Urinary bladder (tissue), 3 donors: ENCODE measurements at regions not wholly inside any gene's neighbourhood (a gene's known extent, or its start where the extent isn't known, plus 50 kb on each side); places are given as distances from the start of the nearest gene placed in this dataset.

Experiments used
- DNase-seq: peaks from one replicate; pipeline ENCODE4 v3.0.0-alpha.2; 2015; ENCODE audit errors: extremely low spot score
- H3K27ac ChIP-seq: one replicate; pipeline ENCODE4 v1.5.1; 2013; ENCODE audit warnings: low read depth, mild to moderate bottlenecking, moderate library complexity
- H3K36me3 ChIP-seq: one replicate; pipeline ENCODE4 v1.6.1; 2013; ENCODE audit warnings: mild to moderate bottlenecking, moderate library complexity; ENCODE audit not compliant: insufficient read depth
- H3K4me1 ChIP-seq: one replicate; pipeline ENCODE4 v1.6.1; 2013; ENCODE audit warnings: mild to moderate bottlenecking, moderate library complexity; ENCODE audit not compliant: insufficient read depth
- H3K4me3 ChIP-seq: one replicate; pipeline ENCODE4 v1.5.1; 2013; ENCODE audit warnings: low read depth, low read length
- WGBS: extraction: QIAGEN DNeasy Blood & Tissue Kit; methylation state at CpG from one replicate; pipeline ENCODE4 v1.1.7; 2013; 5-methylcytosine and 5-hydroxymethylcytosine counted together
- donor health status: healthy with polysubstance abuse.
- donor health status: healthy.

GRCh38 chr16:76800196-76800595 lies 390.8 kb upstream of the MON1B start:
- no peak for DNase-seq
- no peaks in the 10 kb centered on the region for H3K4me1 ChIP-seq
- WGBS = 75% methylated on average over 6 of the region's 6 CpGs
- no peak overlapping the region for H3K27ac ChIP-seq
- no peaks in the 10 kb centered on the region for H3K36me3 ChIP-seq
- no peak overlapping the region for H3K4me3 ChIP-seq

GRCh38 chr16:76801357-76801756 lies 389.6 kb upstream of the MON1B start:
- no peak overlapping the region for H3K27ac ChIP-seq
- WGBS = 74% methylated on average over 4 of the region's 4 CpGs

GRCh38 chr16:76816475-76816874 lies 374.5 kb upstream of the MON1B start:
- WGBS = 56% methylated on average over 2 of the region's 2 CpGs
- no peak for DNase-seq
- Histone ChIP-seq H3K4me3 (no peak overlapping the region), H3K27ac (no peak overlapping the region), H3K4me1 (no peaks in the 10 kb centered on the region), H3K36me3 (no peaks in the 10 kb centered on the region)

More at GRCh38 chr16:76801357-76801756, 389.6 kb upstream of the MON1B start:
- Histone ChIP-seq H3K4me1 (no peaks in the 10 kb centered on the region), H3K4me3 (no peak overlapping the region), H3K36me3 (no peaks in the 10 kb centered on the region)
- no peak for DNase-seq

DNA sequence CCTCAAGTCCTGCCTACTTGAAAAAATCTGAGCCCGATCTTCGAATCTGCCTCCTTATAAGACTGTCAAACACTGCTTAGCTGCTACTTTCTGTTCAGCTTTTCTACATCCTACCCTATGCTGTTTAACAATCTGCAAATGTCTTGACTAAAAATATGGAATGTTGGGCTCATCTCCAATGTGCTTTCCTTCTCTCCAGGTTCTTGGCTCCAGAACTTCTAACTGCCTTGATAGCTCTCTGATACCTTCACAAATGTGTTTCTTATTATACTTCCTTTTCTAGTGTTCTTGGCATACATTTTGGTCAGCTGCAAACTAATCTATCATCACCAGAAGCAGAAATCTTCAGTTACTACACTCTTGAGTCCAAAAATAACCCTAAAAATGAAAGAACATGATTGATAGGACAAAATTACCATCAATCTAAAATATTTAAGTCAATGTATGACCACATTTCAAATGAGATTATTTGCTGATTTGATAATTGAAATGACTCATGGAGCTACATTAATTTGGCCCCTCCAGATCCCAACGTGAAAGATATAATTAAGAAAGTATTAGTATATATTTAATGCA lies 372.3 kb upstream of the MON1B start:
- no peak overlapping the region for H3K27ac ChIP-seq
- no peak for DNase-seq
- H3K4me3 ChIP-seq = no peak overlapping the region
- H3K36me3 ChIP-seq = no peaks in the 10 kb centered on the region
- WGBS = 58% methylated on average over 3 of the region's 3 CpGs
- H3K4me1 ChIP-seq = no peaks in the 10 kb centered on the region

DNA sequence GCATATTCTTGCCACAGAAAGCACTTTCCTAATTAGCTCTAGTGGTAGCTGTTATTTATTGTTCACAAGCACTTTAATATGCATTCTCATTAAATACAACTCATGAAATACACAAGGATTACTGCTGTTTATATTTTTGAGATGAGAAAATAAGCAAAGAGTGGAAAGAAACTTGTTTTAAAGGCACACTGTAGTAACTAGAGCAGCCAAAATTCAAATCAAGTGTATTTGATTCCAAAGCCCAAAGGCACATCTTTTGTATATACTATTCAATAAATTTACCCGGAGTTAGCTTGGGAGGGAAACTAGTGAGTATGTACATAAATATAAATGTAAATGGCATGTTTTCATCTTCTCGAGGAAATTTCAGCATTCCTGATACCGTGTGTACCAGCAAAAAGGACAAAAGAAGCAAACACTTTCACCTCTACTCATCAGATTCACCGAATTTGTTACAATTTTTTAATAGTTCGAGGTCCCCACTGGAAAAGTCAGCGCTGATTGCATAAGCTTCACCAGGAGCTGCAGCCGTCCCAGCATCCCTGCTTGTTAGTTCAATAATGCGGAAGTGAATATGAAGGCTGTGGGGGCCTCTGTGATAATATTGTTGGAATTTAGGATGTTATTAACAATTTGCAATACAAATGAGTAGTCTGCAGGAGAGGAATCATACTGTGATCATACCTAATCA lies 371.6 kb upstream of the MON1B start:
- Histone ChIP-seq H3K27ac (no peak overlapping the region), H3K36me3 (no peaks in the 10 kb centered on the region), H3K4me1 (no peaks in the 10 kb centered on the region), H3K4me3 (no peak overlapping the region)
- no peak for DNase-seq
- 72% methylated on average over 8 of the region's 8 CpGs for WGBS

DNA sequence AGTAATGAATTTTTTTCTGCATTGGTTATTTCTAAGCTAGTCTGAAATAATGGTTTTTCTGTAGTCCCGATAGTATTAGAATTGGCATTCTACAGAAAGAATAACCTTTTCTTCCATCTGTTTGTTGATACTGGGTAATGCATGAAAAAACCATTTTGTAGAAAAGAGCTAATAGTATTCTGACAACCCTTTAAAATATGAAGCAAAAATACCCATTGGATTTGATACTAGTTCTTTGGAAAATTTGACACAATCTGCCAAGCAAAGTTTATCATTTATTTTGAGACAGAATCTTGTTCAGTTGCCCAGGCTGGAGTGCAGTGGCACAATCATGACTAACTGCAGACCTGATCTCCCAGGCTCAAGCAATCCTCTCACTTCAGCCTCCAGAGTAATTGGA lies 366.8 kb upstream of the MON1B start:
- DNase-seq = no peak
- Histone ChIP-seq H3K4me3 (no peak overlapping the region), H3K4me1 (no peaks in the 10 kb centered on the region), H3K36me3 (no peaks in the 10 kb centered on the region), H3K27ac (no peak overlapping the region)
- WGBS = 83% methylated on average over 1 of the region's 1 CpG

- WGBS = 86% methylated on average over 2 of the region's 2 CpGs
- no peak overlapping the region for H3K4me3 ChIP-seq
- no peak for DNase-seq
- H3K4me1 ChIP-seq = no peaks in the 10 kb centered on the region
- H3K36me3 ChIP-seq = no peaks in the 10 kb centered on the region
- no peak overlapping the region for H3K27ac ChIP-seq
These were observed 366.2 kb upstream of the MON1B start for GRCh38 chr16:76824791-76825190.

GRCh38 chr16:76835339-76835738 lies 355.7 kb upstream of the MON1B start:
- H3K27ac ChIP-seq = no peak overlapping the region
- no peaks in the 10 kb centered on the region for H3K36me3 ChIP-seq
- WGBS = 76% methylated on average over 4 of the region's 4 CpGs
- H3K4me1 ChIP-seq = no peaks in the 10 kb centered on the region
- H3K4me3 ChIP-seq = no peak overlapping the region
- DNase-seq = no peak

DNA sequence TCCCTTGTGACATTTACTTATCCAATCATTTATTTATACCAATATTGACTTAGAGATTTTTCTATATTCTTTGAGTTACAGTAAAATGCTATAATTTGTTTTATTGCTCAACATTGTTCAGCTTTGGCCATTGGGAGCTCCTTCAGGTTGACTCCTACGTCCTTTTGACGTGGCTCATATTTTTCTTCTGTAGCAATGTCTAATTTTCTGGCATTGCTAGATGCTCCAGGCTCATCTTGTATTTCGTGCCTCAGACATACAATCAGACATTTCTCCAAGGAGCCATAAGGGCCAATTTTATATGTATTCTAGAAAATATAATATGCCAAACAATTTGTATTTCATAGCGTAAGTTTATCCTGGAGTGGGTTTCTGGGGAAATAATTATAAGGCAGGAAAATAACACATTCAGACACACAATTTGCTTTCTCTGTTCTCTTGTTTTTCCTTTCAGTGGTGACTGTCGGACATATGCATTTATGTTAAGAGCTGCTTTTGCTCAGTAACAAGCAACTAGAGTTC lies 355.1 kb upstream of the MON1B start:
- no peak for DNase-seq
- Histone ChIP-seq H3K4me1 (no peaks in the 10 kb centered on the region), H3K36me3 (no peaks in the 10 kb centered on the region), H3K4me3 (no peak overlapping the region), H3K27ac (no peak overlapping the region)
- WGBS = 84% methylated on average over 5 of the region's 5 CpGs

DNA sequence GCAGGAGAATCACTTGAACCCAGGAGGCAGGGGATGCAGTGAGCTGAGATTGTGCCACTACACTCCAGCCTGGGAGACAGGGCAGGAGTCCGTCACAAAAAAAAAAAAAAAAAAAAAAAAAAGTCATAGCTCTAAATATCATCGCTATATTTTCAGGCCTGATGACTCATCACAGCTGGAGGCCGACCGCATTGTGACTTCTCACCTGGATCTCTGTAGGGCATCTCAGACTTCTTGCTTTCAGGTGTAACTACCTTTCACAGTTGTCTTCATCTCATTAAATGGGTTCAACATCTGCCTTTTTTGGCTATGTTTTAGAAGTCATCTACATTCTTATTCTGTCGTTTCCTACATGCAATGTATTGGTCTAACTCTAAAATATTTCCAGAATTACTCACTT lies 353.1 kb upstream of the MON1B start:
- Histone ChIP-seq H3K36me3 (no peaks in the 10 kb centered on the region), H3K27ac (no peak overlapping the region), H3K4me3 (no peak overlapping the region), H3K4me1 (no peaks in the 10 kb centered on the region)
- WGBS = 87% methylated on average over 5 of the region's 5 CpGs
- DNase-seq = no peak

GRCh38 chr16:76854234-76854633 lies 336.8 kb upstream of the MON1B start:
- Histone ChIP-seq H3K4me1 (no peaks in the 10 kb centered on the region), H3K27ac (no peak overlapping the region), H3K4me3 (no peak overlapping the region), H3K36me3 (no peaks in the 10 kb centered on the region)
- no peak for DNase-seq
- 82% methylated on average over 5 of the region's 5 CpGs for WGBS

DNA sequence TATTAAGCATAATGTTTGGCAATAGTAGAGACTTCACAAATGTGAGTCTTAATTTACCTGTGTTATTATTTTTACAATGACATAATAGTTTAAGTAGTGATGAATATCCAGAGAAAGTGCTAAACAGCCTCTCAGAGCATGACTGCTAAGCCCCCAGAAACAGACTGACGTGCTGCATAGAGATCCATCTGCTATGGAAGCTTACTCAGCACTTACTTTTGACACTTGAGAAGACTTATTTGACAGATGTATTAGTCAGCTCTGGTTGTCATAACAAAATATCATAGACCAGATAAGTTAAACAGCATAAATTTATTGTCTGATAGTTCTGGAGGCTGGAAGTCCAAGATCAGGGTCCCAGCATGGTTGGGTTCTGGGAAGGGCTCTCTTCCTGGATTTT lies 334.9 kb upstream of the MON1B start:
- H3K4me3 ChIP-seq = no peak overlapping the region
- H3K36me3 ChIP-seq = no peaks in the 10 kb centered on the region
- 64% methylated on average over 1 of the region's 1 CpG for WGBS
- no peaks in the 10 kb centered on the region for H3K4me1 ChIP-seq
- H3K27ac ChIP-seq = no peak overlapping the region
- no peak for DNase-seq

DNA sequence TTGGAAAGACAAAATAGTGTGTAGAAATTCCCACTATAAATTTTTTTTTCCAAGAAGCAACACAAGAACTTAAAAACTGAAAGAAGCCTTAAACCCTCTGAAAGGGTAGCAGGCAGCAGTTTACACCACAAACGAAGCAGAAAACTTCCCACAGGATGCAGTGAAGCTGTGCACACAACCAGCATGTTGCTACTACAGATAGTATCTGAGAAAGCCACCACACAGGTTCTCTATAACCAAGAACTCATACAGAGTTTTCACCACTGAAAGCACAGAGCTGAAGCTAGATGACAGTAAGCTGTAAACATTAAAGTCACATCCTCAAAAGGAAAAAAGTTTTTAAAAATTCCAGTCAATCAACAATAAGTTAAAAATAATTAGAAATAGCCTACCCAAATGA lies 333.6 kb upstream of the MON1B start:
- H3K4me3 ChIP-seq = no peak overlapping the region

GRCh38 chr16:76862901-76863300 lies 328.1 kb upstream of the MON1B start:
- no peak for DNase-seq
- Histone ChIP-seq H3K4me3 (no peak overlapping the region), H3K4me1 (no peaks in the 10 kb centered on the region), H3K27ac (no peak overlapping the region), H3K36me3 (no peaks in the 10 kb centered on the region)

More for the DNA sequence above, 333.6 kb upstream of the MON1B start:
- DNase-seq = no peak
- no peak overlapping the region for H3K27ac ChIP-seq
- H3K4me1 ChIP-seq = no peaks in the 10 kb centered on the region
- 29% methylated on average over 1 of the region's 1 CpG for WGBS
- no peaks in the 10 kb centered on the region for H3K36me3 ChIP-seq
